GM12891 (cell line): ENCODE measurements at regions not wholly inside any gene's neighbourhood (a gene's known extent, or its start where the extent isn't known, plus 50 kb on each side); places are given as distances from the start of the nearest gene placed in this dataset.

Source experiments
- POLR2A ChIP-seq: IDR thresholded peaks from 2 replicates; pipeline ENCODE4 v1.6.1; 2011; ENCODE audit warnings: low read depth, low read length, control low read depth
- POLR2AphosphoS5 ChIP-seq: IDR thresholded peaks from 2 replicates; pipeline ENCODE4 v1.6.1; 2011; ENCODE audit warnings: low read depth, low read length, control low read depth

DNA sequence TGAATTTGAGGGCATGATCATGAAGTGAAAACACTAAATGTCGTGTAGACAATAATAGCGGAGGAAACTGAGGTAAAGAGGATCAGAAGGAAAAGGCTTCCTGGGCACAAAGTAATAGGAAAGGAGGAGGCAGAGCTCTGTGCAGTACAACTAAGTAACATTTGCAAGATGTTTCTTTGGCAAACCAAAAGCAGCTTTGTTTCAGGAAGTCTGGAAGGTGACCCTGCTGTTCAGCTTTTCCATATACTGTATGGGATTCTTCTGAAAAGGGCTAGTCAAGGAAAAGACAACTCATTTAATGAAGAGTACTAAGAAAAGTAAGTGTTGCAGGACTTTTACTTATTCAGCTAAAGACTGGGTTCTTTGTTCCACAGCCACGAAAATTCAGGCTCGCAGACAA, 463.1 kb downstream of the PCDH7 start:
- no peak for TF ChIP-seq POLR2AphosphoS5
- no peak for TF ChIP-seq POLR2A
